ENCODE measurements at regions not wholly inside any gene's neighbourhood (a gene's known extent, or its start where the extent isn't known, plus 50 kb on each side); places are given as distances from the start of the nearest gene placed in this dataset.
A peak's percentile ranks its signal among the peaks of the same experiment; 100 is the strongest.

- DNase-seq: no peak
These were observed 1768.2 kb downstream of the SUCLG1 start for GRCh38 chr2:82690757-82691411.

GRCh38 chr2:82675186-82675585, 1783.9 kb downstream of the SUCLG1 start:
- no peak for DNase-seq

GRCh38 chr2:82674652-82675051, 1784.4 kb downstream of the SUCLG1 start:
- DNase-seq: no peak

- DNase-seq: peak; percentile 41
These were observed 1791.6 kb downstream of the SUCLG1 start for GRCh38 chr2:82667491-82667890.

- no peak for DNase-seq
These were observed 1793.4 kb downstream of the SUCLG1 start for GRCh38 chr2:82665691-82666090.

GRCh38 chr2:82657106-82657505, 1802.0 kb downstream of the SUCLG1 start:
- peak; percentile 34 for DNase-seq

GRCh38 chr2:82656420-82656819, 1802.7 kb downstream of the SUCLG1 start:
- no peak for DNase-seq

GRCh38 chr2:82652117-82652516, 1807.0 kb downstream of the SUCLG1 start:
- DNase-seq: no peak

GRCh38 chr2:82650038-82650437, 1809.0 kb downstream of the SUCLG1 start:
- no peak for DNase-seq

- DNase-seq: no peak
These were observed 1817.4 kb downstream of the SUCLG1 start for GRCh38 chr2:82641598-82642180.

GRCh38 chr2:82636402-82637020, 1822.6 kb downstream of the SUCLG1 start:
- DNase-seq: no peak

- no peak for DNase-seq
These were observed 1860.1 kb downstream of the SUCLG1 start for GRCh38 chr2:82599021-82599420.

- no peak for DNase-seq
These were observed 1862.5 kb downstream of the SUCLG1 start for GRCh38 chr2:82596581-82596980.

- DNase-seq: no peak
These were observed 1867.4 kb downstream of the SUCLG1 start for GRCh38 chr2:82591718-82592117.

GRCh38 chr2:82576656-82577055, 1882.4 kb downstream of the SUCLG1 start:
- DNase-seq: no peak

GRCh38 chr2:82539280-82539621, 1919.8 kb downstream of the SUCLG1 start:
- DNase-seq: no peak

GRCh38 chr2:82538590-82539279, 1920.3 kb downstream of the SUCLG1 start:
- DNase-seq: no peak

GRCh38 chr2:82528288-82528687, 1930.8 kb downstream of the SUCLG1 start:
- no peak for DNase-seq

- no peak for DNase-seq
These were observed 1932.0 kb downstream of the SUCLG1 start for GRCh38 chr2:82527124-82527523.

- DNase-seq: no peak
These were observed 1932.8 kb downstream of the SUCLG1 start for GRCh38 chr2:82526277-82526676.

GRCh38 chr2:82525744-82526143, 1933.3 kb downstream of the SUCLG1 start:
- no peak for DNase-seq

- no peak for DNase-seq
These were observed 1934.3 kb downstream of the SUCLG1 start for GRCh38 chr2:82524826-82525225.

GRCh38 chr2:82511894-82512293, 1947.2 kb downstream of the SUCLG1 start:
- no peak for DNase-seq

Measured in muscle of arm (tissue), 1 donor.